ENCODE measurements at regions not wholly inside any gene's neighbourhood (a gene's known extent, or its start where the extent isn't known, plus 50 kb on each side); places are given as distances from the start of the nearest gene placed in this dataset.
A peak's percentile ranks its signal among the peaks of the same experiment; 100 is the strongest.
"Not testable (repeated sequence)": the region's sequence is repeated elsewhere in the genome, so short reads cannot be mapped to it uniquely, and the experiment has no call there.

DNA sequence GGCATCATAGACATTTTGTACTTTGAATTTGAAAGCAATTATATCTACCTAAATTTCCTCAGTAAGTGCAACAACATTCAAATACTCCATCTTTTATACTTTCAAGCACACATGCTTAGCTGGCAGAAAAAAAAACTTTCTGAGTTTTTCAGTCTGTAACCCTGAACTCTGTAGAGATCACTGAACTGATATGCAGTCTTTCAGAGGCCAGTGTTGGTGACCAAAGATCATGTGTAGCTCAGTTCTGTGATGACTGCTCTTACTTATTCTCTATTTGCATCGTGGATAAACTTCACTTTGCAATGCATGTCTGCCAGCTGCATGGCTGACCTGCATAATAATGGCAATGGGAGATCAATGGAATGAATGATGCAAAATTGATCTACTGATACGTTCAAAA is 431.3 kb downstream of the FRK start:
- no peak for DNase-seq

DNA sequence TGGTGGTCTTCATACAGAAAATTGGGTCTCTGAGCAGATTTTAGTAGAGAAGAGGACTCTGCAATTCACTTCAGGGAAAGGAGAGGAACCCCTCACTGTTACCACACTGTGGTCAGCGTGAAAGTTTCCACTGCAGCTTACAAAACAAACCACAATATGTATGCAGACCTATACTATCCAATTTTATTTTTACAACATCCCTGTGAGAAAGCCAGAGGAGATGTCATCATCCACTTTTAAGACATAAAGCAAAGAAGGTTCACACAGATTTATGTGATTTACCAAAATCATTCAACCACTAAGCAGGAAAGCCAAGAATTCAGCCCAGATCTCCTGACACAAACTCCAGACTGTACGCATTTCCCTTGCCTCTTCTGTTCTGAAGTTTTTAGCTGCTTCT is 442.4 kb downstream of the FRK start:
- no peak for DNase-seq

DNA sequence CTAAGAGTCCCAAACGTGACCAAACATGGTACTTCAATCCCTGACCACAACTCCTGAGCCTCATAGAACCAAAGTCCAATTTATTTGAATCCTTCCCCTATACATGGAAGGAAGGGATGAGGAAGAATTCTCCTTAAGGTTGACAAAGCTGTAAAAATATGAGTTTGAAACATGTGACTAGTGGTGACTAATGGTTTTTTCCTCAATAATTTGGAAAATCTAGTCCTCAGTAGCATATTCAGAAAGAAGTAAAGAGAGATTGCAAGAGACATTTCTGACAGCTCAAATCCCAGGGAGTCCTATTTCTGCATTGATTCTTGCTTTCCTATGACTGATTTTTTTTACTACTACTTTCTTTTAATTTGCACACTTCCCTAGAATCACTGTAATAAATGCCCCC is 443.7 kb downstream of the FRK start:
- DNase-seq = no peak

DNA sequence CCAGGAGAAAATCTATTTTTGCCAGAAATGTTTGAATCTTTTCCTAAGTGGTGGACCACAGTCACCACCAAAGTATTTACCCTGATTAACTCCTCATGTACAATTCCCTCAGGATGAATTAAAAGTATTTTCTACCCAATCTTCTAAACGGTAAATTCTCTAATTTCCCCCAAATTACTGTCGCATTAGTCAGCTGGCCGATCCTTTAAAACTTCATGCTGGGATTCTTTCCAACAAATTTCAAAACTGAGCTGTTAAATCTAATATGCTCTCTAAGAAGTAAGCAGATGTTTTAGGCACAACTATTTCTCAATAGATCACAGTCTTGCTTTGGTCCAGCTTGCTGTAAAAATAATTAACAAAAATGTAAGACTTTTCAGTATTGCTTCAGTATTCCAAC is 447.2 kb downstream of the FRK start:
- DNase-seq = peak; percentile 21

- DNase-seq = no peak
Measured at GRCh38 chr6:115612796-115613479, 447.8 kb downstream of the FRK start.

DNA sequence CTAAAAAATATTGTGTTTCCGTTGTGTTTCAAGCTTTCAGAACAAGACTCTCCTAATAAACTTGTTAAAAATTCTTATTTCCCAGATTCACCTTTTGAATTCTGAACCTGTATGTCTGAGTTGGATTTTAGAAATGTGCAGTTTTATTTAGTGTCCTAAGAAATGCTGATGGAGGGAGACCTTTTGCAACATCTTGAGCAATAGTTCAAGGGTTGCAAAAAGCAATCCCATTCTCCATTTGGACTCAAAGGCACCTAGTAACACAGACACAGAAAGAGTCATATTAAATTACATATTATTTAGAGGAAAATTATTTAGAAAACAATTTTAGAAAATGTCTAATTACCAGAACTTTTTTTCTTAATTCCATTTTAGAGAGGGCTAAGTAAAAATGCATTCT is 448.5 kb downstream of the FRK start:
- DNase-seq = no peak

GRCh38 chr6:115610696-115611095 is 450.0 kb downstream of the FRK start:
- DNase-seq = no peak

DNA sequence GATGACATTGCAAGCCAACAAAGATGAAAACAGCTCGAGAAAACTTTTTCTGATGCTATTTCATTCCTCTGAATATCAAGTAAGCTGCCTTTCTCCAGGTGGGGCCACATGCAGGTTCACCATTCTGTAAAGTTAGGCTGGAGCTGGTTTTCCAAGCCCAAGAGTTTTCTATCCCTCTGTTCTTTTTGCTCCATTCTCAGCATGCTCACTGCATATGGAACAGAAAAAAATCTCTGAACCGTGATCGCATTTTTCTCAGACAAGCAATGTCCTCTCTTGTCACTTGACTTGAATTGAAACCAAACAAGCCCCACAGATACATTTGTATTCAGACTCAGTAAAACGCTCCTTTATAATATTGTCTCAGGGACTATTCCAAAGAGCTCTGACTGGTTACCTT is 451.6 kb downstream of the FRK start:
- no peak for DNase-seq

- no peak for DNase-seq
Measured at GRCh38 chr6:115602466-115602865, 458.2 kb downstream of the FRK start.

- no peak for DNase-seq
Measured at GRCh38 chr6:115601509-115601908, 459.2 kb downstream of the FRK start.

GRCh38 chr6:115601064-115601463 is 459.6 kb downstream of the FRK start:
- DNase-seq = no peak

DNA sequence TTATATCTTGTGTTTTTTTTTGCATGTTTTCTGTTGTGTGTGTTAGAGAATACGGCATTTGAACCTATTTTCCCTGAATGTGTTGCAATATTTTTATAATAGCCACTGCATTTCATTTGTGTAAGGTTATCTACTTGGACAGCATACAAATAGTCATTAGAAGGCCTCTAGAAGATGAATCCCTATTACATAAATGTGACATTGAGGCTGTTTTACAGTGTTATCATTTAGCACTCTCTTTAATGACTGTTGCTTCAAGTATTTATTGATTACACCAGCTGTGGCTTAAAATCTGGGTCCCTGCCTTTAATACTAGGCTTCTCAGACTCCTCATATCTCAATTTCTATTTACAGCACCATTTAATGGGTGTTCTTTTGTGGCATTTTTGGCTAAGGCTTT is 465.8 kb downstream of the FRK start:
- no peak for DNase-seq

- DNase-seq = no peak
Measured at GRCh38 chr6:115592025-115592424, 468.7 kb downstream of the FRK start.

DNA sequence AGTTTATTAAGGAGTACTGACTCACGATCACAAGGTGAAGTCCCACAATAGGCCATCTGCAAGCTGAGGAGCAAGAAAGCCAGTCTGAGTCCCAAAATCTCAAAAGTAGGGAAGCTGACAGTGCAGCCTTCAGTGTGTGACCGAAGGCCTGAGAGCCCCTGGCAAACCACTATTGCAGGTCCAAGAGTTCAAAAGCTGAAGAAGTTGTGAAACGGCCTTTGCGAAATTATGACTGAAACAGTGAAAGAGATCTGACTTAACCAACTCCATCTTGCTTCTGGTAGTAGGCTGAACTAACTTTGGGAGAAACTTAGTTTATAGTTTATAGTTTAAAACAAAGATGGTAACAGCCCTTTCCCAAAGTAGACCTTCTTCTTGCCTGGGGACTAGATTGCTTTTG is 471.6 kb downstream of the FRK start:
- DNase-seq = not testable (repeated sequence)

DNA sequence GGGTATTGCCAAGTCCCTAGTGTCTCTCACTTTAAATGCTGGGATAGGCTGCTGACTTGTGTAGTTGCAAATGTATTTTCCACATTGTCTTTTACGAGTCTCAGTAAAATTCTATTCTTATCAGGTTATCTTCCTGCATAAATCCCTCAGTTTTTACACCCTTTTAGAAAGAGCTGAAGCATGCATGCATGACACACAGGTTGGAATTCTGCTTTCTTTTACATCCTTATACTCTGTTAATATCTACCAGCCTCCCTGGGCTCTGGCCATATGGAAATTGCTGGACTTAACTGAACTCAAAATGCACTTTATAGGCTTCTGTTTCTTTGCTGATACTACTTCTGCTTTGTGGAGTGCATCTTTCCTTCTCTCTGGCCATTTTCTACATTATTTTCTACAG is 477.4 kb downstream of the FRK start:
- DNase-seq = no peak

- DNase-seq = no peak
Measured at GRCh38 chr6:115582386-115582785, 478.3 kb downstream of the FRK start.

DNA sequence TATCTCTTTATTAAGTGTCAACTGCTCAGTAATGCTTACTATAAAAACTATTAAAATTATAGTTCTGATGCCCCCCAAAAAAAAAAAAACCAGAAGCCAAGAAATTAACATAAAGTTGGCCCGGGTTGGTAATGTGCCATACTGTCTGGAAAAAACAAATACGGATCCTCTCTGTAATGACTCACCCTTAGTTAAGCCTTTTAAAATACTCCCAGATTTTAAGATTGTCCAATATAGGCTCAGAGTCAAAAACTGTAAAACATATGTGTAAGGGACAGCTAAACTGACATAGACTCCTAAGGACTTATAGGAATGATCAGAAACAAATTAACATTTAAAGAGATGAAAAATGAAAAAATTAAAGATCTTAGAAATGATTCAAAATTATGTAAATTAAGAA is 481.1 kb downstream of the FRK start:
- DNase-seq = not testable (repeated sequence)

DNA sequence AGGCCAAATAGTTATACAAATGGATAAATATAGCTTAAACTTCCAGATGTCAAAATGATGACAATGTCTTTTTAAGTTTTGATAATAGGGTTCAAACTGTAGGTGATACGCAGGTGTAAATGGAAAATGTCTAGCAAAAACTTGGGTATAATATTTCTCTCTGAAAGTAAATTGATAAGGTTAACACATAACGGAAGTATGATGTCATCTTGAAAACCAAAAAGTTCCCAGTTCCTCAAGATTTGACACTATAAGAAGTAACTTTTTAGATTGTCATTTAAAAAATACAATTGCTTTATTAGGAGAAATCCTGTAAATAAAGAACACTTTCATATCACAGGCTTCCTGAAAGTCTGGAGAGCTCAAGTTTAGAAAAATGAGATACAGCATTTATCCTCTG is 483.4 kb downstream of the FRK start:
- DNase-seq = no peak

GRCh38 chr6:115575285-115575684 is 485.4 kb downstream of the FRK start:
- DNase-seq = no peak

GRCh38 chr6:115573861-115574260 is 486.8 kb downstream of the FRK start:
- DNase-seq = no peak

DNA sequence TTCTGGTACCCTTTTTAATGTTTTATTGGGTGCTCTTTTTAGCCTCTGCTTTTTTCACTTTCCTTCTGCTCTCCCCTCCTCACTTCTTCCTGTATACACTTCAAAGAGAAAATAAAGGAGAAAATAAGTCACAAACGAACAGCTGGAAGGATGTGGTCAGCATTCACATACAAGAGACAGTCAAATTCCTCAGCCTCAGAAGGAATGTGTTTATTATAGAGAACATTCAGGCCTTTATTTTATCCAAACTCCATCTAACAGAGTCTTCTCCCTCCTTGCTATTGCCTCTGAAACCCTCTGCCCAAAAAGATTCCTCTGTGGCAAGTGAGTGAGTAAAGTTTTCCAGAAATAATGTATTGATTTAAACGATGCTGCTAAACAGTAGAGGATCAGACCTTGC is 490.4 kb downstream of the FRK start:
- DNase-seq = no peak

DNA sequence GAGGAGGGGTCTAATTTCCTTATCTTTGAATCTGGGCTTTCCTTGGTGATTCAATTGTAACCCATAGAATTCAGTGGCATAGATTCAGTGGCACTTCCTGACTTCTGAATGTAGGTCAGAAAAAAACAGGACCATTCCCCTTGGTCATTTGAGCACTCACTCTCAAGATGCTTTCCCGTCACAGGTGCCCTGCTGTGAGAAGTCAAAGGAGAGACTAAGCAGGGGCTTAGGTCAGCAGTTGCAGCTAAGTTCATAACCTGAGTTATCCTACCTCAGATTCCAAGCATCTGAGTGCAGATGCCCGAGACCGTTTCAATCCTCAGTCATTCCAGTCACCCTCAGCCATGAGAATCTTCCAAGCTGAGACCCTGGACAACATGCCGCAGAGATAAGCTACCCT is 506.6 kb downstream of the FRK start:
- no peak for DNase-seq

- DNase-seq = peak; percentile 30
Measured at GRCh38 chr6:115551527-115551926, 509.2 kb downstream of the FRK start.

GRCh38 chr6:115545672-115545986 is 515.1 kb downstream of the FRK start:
- DNase-seq = no peak
